ENCODE measurements at regions not wholly inside any gene's neighbourhood (a gene's known extent, or its start where the extent isn't known, plus 50 kb on each side); places are given as distances from the start of the nearest gene placed in this dataset.

- Histone ChIP-seq H3K27ac (ENCODE audit: low read length) (no peak overlapping the region), H3K36me3 (ENCODE audit: control insufficient read depth, insufficient read depth, low read length) (no peaks in the 10 kb centered on the region), H3K9me3 (ENCODE audit: control insufficient read depth, insufficient read depth, low read depth, low read length) (no peaks in the 10 kb centered on the region), H3K4me3 (ENCODE audit: low read depth in 2 of 2, low read length in 2 of 2) (no peak overlapping the region), H3K27me3 (ENCODE audit: control insufficient read depth, insufficient read depth, low read length) (no peaks in the 10 kb centered on the region), H3K4me1 (ENCODE audit: control insufficient read depth, insufficient read depth, low read length) (0 out of 2 replicates have a peak, but pooled peaks cover 3% of the 10 kb centered on the region)
- in situ Hi-C loops (cut with HindIII; ENCODE audit: low pct_unique_long_range_greater_than_20kb, low sequenced_read_pairs) (no loop called here), intact Hi-C loops (cut with micrococcal nuclease; ENCODE audit: unreplicated experiment) (no loop called here)
- ChIA-PET POLR2A (no interaction called here), CTCF (no interaction called here)
- no peak for ATAC-seq
- no peak for DNase-seq (ENCODE audit: low read depth, low spot score)
- no TSS peak for BruUV-seq (replicated peaks)
- TF ChIP-seq SIN3A (IDR thresholded peaks at IDR 0.05; ENCODE audit: borderline replicate concordance, insufficient read depth, low read depth, low read length) (no peak), REST (IDR thresholded peaks at IDR 0.05; ENCODE audit: insufficient read depth in 1 of 2, low read depth in 2 of 2, low read length in 1 of 2) (no peak), POLR2AphosphoS5 (IDR thresholded peaks at IDR 0.05; ENCODE audit: low read depth, low read length) (no peak), TCF7L2 (IDR thresholded peaks at IDR 0.05; ENCODE audit: low read depth, low read length) (no peak), CTCF (IDR thresholded peaks at IDR 0.05) (no peak)
Measured at GRCh38 chr12:67832155-67832554, 157.1 kb upstream of the IFNG-AS1 start.

GRCh38 chr12:67833602-67834001 lies 155.6 kb upstream of the IFNG-AS1 start:
- POLR2A ChIA-PET, result no interaction called here
- no peak for ATAC-seq
- TF ChIP-seq TCF7L2 (IDR thresholded peaks at IDR 0.05; ENCODE audit: low read depth, low read length) (no peak), REST (IDR thresholded peaks at IDR 0.05; ENCODE audit: insufficient read depth in 1 of 2, low read depth in 2 of 2, low read length in 1 of 2) (no peak), CTCF (IDR thresholded peaks at IDR 0.05) (no peak), POLR2AphosphoS5 (IDR thresholded peaks at IDR 0.05; ENCODE audit: low read depth, low read length) (no peak), SIN3A (IDR thresholded peaks at IDR 0.05; ENCODE audit: borderline replicate concordance, insufficient read depth, low read depth, low read length) (no peak)

More at GRCh38 chr12:67833602-67834001, 155.6 kb upstream of the IFNG-AS1 start:
- intact Hi-C loops (cut with micrococcal nuclease; ENCODE audit: unreplicated experiment) (no loop called here), in situ Hi-C loops (cut with HindIII; ENCODE audit: low pct_unique_long_range_greater_than_20kb, low sequenced_read_pairs) (no loop called here)
- Histone ChIP-seq H3K4me1 (ENCODE audit: control insufficient read depth, insufficient read depth, low read length) (no peaks in the 10 kb centered on the region), H3K27ac (ENCODE audit: low read length) (no peak overlapping the region), H3K4me3 (ENCODE audit: low read depth in 2 of 2, low read length in 2 of 2) (no peak overlapping the region), H3K9me3 (ENCODE audit: control insufficient read depth, insufficient read depth, low read depth, low read length) (no peaks in the 10 kb centered on the region), H3K36me3 (ENCODE audit: control insufficient read depth, insufficient read depth, low read length) (no peaks in the 10 kb centered on the region), H3K27me3 (ENCODE audit: control insufficient read depth, insufficient read depth, low read length) (no peaks in the 10 kb centered on the region)
- BruUV-seq (replicated peaks), result no TSS peak
- no peak for DNase-seq (ENCODE audit: low read depth, low spot score)
- CTCF ChIA-PET, result no interaction called here
